SK-N-SH treated with all-trans-retinoic acid at 6 μM for 48 hours (cell line): ENCODE measurements at regions not wholly inside any gene's neighbourhood (a gene's known extent, or its start where the extent isn't known, plus 50 kb on each side); places are given as distances from the start of the nearest gene placed in this dataset.

Experiments used
- ATAC-seq: fragments of 200-7000 bp; cut with Tn5 transposase; 3 replicates; pipeline ENCODE4 v1.9.1; 2020; ENCODE audit warnings: mild to moderate bottlenecking, moderate library complexity
- ARNTL ChIP-seq: fragments of 450-650 bp; formaldehyde crosslinking; IDR thresholded peaks from 2 replicates; pipeline ENCODE4 v1.5.0; 2020; ENCODE audit warnings: low read depth, mild to moderate bottlenecking, moderate library complexity, borderline replicate concordance
- BACH2 ChIP-seq: fragments of 250-450 bp; sonication (Bioruptor Pico); IDR thresholded peaks from 2 replicates; pipeline ENCODE4 v1.9.0; 2021; ENCODE audit warnings: mild to moderate bottlenecking, borderline replicate concordance
- CREB5 ChIP-seq: fragments of 250-450 bp; sonication (Bioruptor Pico); IDR thresholded peaks from 2 replicates; pipeline ENCODE4 v1.5.1; 2020; ENCODE audit warnings: low read depth, mild to moderate bottlenecking, moderate library complexity
- CSDC2 ChIP-seq: fragments of 250-450 bp; sonication (Bioruptor Pico); IDR thresholded peaks from 2 replicates; pipeline ENCODE4 v1.5.0; 2020; ENCODE audit warnings: mild to moderate bottlenecking, moderate library complexity
- ESRRG ChIP-seq: fragments of 250-450 bp; sonication (Bioruptor Pico); IDR thresholded peaks from 2 replicates; pipeline ENCODE4 v1.6.1; 2021; ENCODE audit warnings: mild to moderate bottlenecking
- GLIS3 ChIP-seq: fragments of 250-450 bp; sonication (Bioruptor Pico); IDR thresholded peaks from 2 replicates; pipeline ENCODE4 v1.5.0; 2020; ENCODE audit warnings: mild to moderate bottlenecking, moderate library complexity
- ISL1 ChIP-seq: fragments of 250-450 bp; sonication (Bioruptor Pico); IDR thresholded peaks from 2 replicates; pipeline ENCODE4 v2.1.2; 2022; ENCODE audit warnings: mild to moderate bottlenecking, moderate library complexity
- OSR1 ChIP-seq: fragments of 250-450 bp; sonication (Bioruptor Pico); IDR thresholded peaks from 2 replicates; pipeline ENCODE4 v1.8.0; 2022; ENCODE audit warnings: moderate library complexity, mild to moderate bottlenecking, inconsistent platforms
- PATZ1 ChIP-seq: fragments of 250-450 bp; sonication (Bioruptor Pico); IDR thresholded peaks from 2 replicates; pipeline ENCODE4 v1.8.0; 2020; ENCODE audit warnings: mild to moderate bottlenecking, moderate library complexity, borderline replicate concordance
- POU6F1 ChIP-seq: fragments of 250-450 bp; sonication (Bioruptor Pico); IDR thresholded peaks from 2 replicates; pipeline ENCODE4 v1.8.0; 2021; ENCODE audit warnings: low read depth, mild to moderate bottlenecking, moderate library complexity, borderline replicate concordance
- PPARA ChIP-seq: fragments of 250-450 bp; sonication (Bioruptor Pico); IDR thresholded peaks from 2 replicates; pipeline ENCODE4 v1.5.0; 2020; ENCODE audit warnings: mild to moderate bottlenecking, borderline replicate concordance
- RARB ChIP-seq: fragments of 250-450 bp; sonication (Bioruptor Pico); IDR thresholded peaks from 2 replicates; pipeline ENCODE4 v1.8.0; 2021; ENCODE audit warnings: mild to moderate bottlenecking, moderate library complexity
- TCF4 ChIP-seq: fragments of 250-450 bp; sonication (Bioruptor Pico); IDR thresholded peaks from 2 replicates; pipeline ENCODE4 v1.8.0; 2021; ENCODE audit warnings: mild to moderate bottlenecking, moderate library complexity, borderline replicate concordance
- TOX ChIP-seq: fragments of 250-450 bp; sonication (Bioruptor Pico); IDR thresholded peaks from 2 replicates; pipeline ENCODE4 v1.8.0; 2021; ENCODE audit warnings: mild to moderate bottlenecking, moderate library complexity, borderline replicate concordance
- TSHZ2 ChIP-seq: fragments of 250-450 bp; sonication (Bioruptor Pico); IDR thresholded peaks from 2 replicates; pipeline ENCODE4 v1.5.0; 2020; ENCODE audit warnings: mild to moderate bottlenecking, moderate library complexity
- ZFP3 ChIP-seq: fragments of 250-450 bp; sonication (Bioruptor Pico); IDR thresholded peaks from 2 replicates; pipeline ENCODE4 v1.5.0; 2020; ENCODE audit warnings: mild to moderate bottlenecking, moderate library complexity
- ZFP30 ChIP-seq: fragments of 450-650 bp; formaldehyde crosslinking; IDR thresholded peaks from 2 replicates; pipeline ENCODE4 v1.5.0; 2022; ENCODE audit warnings: mild to moderate bottlenecking, moderate library complexity
- ZNF565 ChIP-seq: fragments of 450-650 bp; formaldehyde crosslinking; conservative IDR thresholded peaks from 2 replicates; pipeline ENCODE4 v1.5.0; 2020; ENCODE audit warnings: low read depth, mild to moderate bottlenecking, moderate library complexity
- ZNF70 ChIP-seq: fragments of 450-650 bp; formaldehyde crosslinking; IDR thresholded peaks from 2 replicates; pipeline ENCODE4 v1.5.0; 2020; ENCODE audit warnings: mild to moderate bottlenecking, moderate library complexity
- ZNF8 ChIP-seq: fragments of 450-650 bp; formaldehyde crosslinking; IDR thresholded peaks from 2 replicates; pipeline ENCODE4 v1.5.0; 2020; ENCODE audit warnings: mild to moderate bottlenecking, moderate library complexity

- no peak for TF ChIP-seq PATZ1 (CRISPR knock-in tag)
- TF ChIP-seq TSHZ2 (CRISPR knock-in tag): no peak
- TF ChIP-seq PPARA: no peak
- TF ChIP-seq BACH2 (CRISPR knock-in tag): no peak
- TF ChIP-seq ZFP3: no peak
- no peak for TF ChIP-seq ZNF565 (CRISPR knock-in tag)
- no peak for TF ChIP-seq ZNF70 (CRISPR knock-in tag)
- TF ChIP-seq TOX (CRISPR knock-in tag): no peak
- TF ChIP-seq ZFP30 (CRISPR knock-in tag): no peak
- TF ChIP-seq GLIS3 (CRISPR knock-in tag): no peak
Observed at GRCh38 chr2:205860885-205861284, 178.6 kb downstream of the NRP2 start (continued).

- no peak for ATAC-seq
- TF ChIP-seq POU6F1 (CRISPR knock-in tag): no peak
- no peak for TF ChIP-seq TCF4
- TF ChIP-seq RARB (CRISPR knock-in tag): no peak
- no peak for TF ChIP-seq OSR1 (CRISPR knock-in tag)
- no peak for TF ChIP-seq ZNF8 (CRISPR knock-in tag)
- TF ChIP-seq GLIS3 (CRISPR knock-in tag): no peak
Observed at GRCh38 chr2:205860181-205860580, 177.9 kb downstream of the NRP2 start.

GRCh38 chr2:205858881-205859441, 176.7 kb downstream of the NRP2 start:
- no peak for TF ChIP-seq GLIS3 (CRISPR knock-in tag)
- ATAC-seq: no peak

- ATAC-seq: no peak
Observed at GRCh38 chr2:205858275-205858674, 176.0 kb downstream of the NRP2 start.

More at GRCh38 chr2:205858275-205858674, 176.0 kb downstream of the NRP2 start:
- no peak for TF ChIP-seq GLIS3 (CRISPR knock-in tag)
- no peak for TF ChIP-seq ESRRG
- TF ChIP-seq TSHZ2 (CRISPR knock-in tag): no peak
- no peak for TF ChIP-seq ZFP3
- no peak for TF ChIP-seq ARNTL (CRISPR knock-in tag)
- no peak for TF ChIP-seq ISL1 (CRISPR knock-in tag)
- TF ChIP-seq ZNF8 (CRISPR knock-in tag): no peak
- no peak for TF ChIP-seq POU6F1 (CRISPR knock-in tag)
- TF ChIP-seq CREB5: no peak
- TF ChIP-seq CSDC2 (CRISPR knock-in tag): no peak
- no peak for TF ChIP-seq ZFP30 (CRISPR knock-in tag)
- TF ChIP-seq PPARA: no peak
